ENCODE measurements at regions not wholly inside any gene's neighbourhood (a gene's known extent, or its start where the extent isn't known, plus 50 kb on each side); places are given as distances from the start of the nearest gene placed in this dataset.

DNA sequence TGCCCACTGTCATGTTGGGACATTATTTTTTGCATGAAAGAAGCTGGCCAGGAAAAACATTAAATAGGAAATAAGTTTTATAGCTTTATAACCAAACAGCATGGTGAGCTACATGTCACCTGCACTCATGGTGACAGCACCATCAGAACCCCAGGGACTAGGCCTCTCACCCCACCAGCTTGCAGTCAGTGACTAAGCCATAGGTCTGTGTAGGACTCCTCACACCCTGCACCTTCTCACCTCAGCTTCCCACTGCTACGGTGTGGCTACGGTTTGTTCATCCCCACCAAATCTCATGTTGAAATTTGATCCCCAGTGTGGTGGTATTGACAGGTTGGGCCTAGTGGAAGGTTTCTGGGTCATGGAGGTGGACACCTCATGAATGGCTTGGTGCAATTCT lies 161.3 kb upstream of the VIPR2 start:
- TF ChIP-seq, protein P1, sequence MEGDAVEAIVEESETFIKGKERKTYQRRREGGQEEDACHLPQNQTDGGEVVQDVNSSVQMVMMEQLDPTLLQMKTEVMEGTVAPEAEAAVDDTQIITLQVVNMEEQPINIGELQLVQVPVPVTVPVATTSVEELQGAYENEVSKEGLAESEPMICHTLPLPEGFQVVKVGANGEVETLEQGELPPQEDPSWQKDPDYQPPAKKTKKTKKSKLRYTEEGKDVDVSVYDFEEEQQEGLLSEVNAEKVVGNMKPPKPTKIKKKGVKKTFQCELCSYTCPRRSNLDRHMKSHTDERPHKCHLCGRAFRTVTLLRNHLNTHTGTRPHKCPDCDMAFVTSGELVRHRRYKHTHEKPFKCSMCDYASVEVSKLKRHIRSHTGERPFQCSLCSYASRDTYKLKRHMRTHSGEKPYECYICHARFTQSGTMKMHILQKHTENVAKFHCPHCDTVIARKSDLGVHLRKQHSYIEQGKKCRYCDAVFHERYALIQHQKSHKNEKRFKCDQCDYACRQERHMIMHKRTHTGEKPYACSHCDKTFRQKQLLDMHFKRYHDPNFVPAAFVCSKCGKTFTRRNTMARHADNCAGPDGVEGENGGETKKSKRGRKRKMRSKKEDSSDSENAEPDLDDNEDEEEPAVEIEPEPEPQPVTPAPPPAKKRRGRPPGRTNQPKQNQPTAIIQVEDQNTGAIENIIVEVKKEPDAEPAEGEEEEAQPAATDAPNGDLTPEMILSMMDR (conservative IDR thresholded peaks at IDR 0.05 in 1 of 2, IDR thresholded peaks at IDR 0.05 in 1 of 2; ENCODE audit: extremely low read depth in 1 of 2, insufficient read depth in 1 of 2, low read depth in 1 of 2, low read length in 2 of 2) = no peak
- no peak for TF ChIP-seq EZH2 (IDR thresholded peaks at IDR 0.05; ENCODE audit: borderline replicate concordance, low read length)

All from mammary epithelial cell (primary cell).